Right hindlimb (tissue), 1 donor: ENCODE measurements at regions not wholly inside any gene's neighbourhood (a gene's known extent, or its start where the extent isn't known, plus 50 kb on each side); places are given as distances from the start of the nearest gene placed in this dataset.
"Not testable (repeated sequence)": the region's sequence is repeated elsewhere in the genome, so short reads cannot be mapped to it uniquely, and the experiment has no call there.

Experiments
- DNase-seq: peaks from one replicate; pipeline ENCODE4 v3.0.0-alpha.2; 2018

GRCh38 chr4:132386130-132386529, 763.0 kb upstream of the PCDH10 start:
- DNase-seq, result no peak

GRCh38 chr4:132387060-132387459, 762.0 kb upstream of the PCDH10 start:
- DNase-seq, result no peak

GRCh38 chr4:132395561-132395960, 753.5 kb upstream of the PCDH10 start:
- no peak for DNase-seq

GRCh38 chr4:132396636-132397035, 752.5 kb upstream of the PCDH10 start:
- no peak for DNase-seq

GRCh38 chr4:132417220-132417619, 731.9 kb upstream of the PCDH10 start:
- no peak for DNase-seq

GRCh38 chr4:132427125-132427524, 722.0 kb upstream of the PCDH10 start:
- DNase-seq, result no peak

- DNase-seq, result no peak
Measured at GRCh38 chr4:132437117-132437516, 712.0 kb upstream of the PCDH10 start.

GRCh38 chr4:132445386-132445785, 703.7 kb upstream of the PCDH10 start:
- no peak for DNase-seq

- not testable (repeated sequence) for DNase-seq
Measured at GRCh38 chr4:132457987-132458386, 691.1 kb upstream of the PCDH10 start.

- DNase-seq, result no peak
Measured at GRCh38 chr4:132479543-132479942, 669.6 kb upstream of the PCDH10 start.

- DNase-seq, result no peak
Measured at GRCh38 chr4:132488555-132488954, 660.5 kb upstream of the PCDH10 start.

- no peak for DNase-seq
Measured at GRCh38 chr4:132493476-132493875, 655.6 kb upstream of the PCDH10 start.

GRCh38 chr4:132495267-132495812, 653.8 kb upstream of the PCDH10 start:
- DNase-seq, result not testable (repeated sequence)

- DNase-seq, result no peak
Measured at GRCh38 chr4:132498215-132498614, 650.9 kb upstream of the PCDH10 start.

- DNase-seq, result no peak
Measured at GRCh38 chr4:132502096-132502552, 647.0 kb upstream of the PCDH10 start.

GRCh38 chr4:132504438-132504837, 644.7 kb upstream of the PCDH10 start:
- DNase-seq, result no peak

GRCh38 chr4:132506568-132506967, 642.5 kb upstream of the PCDH10 start:
- DNase-seq, result no peak

GRCh38 chr4:132513491-132513890, 635.6 kb upstream of the PCDH10 start:
- DNase-seq, result no peak

- no peak for DNase-seq
Measured at GRCh38 chr4:132526652-132527051, 622.4 kb upstream of the PCDH10 start.

- DNase-seq, result no peak
Measured at GRCh38 chr4:132527817-132528216, 621.3 kb upstream of the PCDH10 start.

GRCh38 chr4:132530861-132531260, 618.2 kb upstream of the PCDH10 start:
- DNase-seq, result no peak

GRCh38 chr4:132540268-132540667, 608.8 kb upstream of the PCDH10 start:
- no peak for DNase-seq

GRCh38 chr4:132540797-132541196, 608.3 kb upstream of the PCDH10 start:
- DNase-seq, result no peak

- no peak for DNase-seq
Measured at GRCh38 chr4:132542228-132542627, 606.9 kb upstream of the PCDH10 start.

GRCh38 chr4:132548463-132548862, 600.6 kb upstream of the PCDH10 start:
- no peak for DNase-seq

- no peak for DNase-seq
Measured at GRCh38 chr4:132556316-132556715, 592.8 kb upstream of the PCDH10 start.
